LNCaP clone FGC (cell line): ENCODE measurements at regions not wholly inside any gene's neighbourhood (a gene's known extent, or its start where the extent isn't known, plus 50 kb on each side); places are given as distances from the start of the nearest gene placed in this dataset.
"Not testable (repeated sequence)": the region's sequence is repeated elsewhere in the genome, so short reads cannot be mapped to it uniquely, and the experiment has no call there.

Experiments used
- DNase-seq: peaks from one replicate; pipeline ENCODE4 v3.0.0-alpha.2; 2011; ENCODE audit warnings: low read depth
- H3K4me3 ChIP-seq: 2 replicates; pipeline ENCODE4 v1.5.1; 2011; ENCODE audit warnings: mild to moderate bottlenecking, low read depth, low read length, control low read depth
- CTCF ChIP-seq: IDR thresholded peaks from 2 replicates; pipeline ENCODE4 v1.5.1; 2012; ENCODE audit warnings: mild to moderate bottlenecking; ENCODE audit not compliant: control insufficient read depth, insufficient read depth; ENCODE audit errors: extremely low read depth

DNA sequence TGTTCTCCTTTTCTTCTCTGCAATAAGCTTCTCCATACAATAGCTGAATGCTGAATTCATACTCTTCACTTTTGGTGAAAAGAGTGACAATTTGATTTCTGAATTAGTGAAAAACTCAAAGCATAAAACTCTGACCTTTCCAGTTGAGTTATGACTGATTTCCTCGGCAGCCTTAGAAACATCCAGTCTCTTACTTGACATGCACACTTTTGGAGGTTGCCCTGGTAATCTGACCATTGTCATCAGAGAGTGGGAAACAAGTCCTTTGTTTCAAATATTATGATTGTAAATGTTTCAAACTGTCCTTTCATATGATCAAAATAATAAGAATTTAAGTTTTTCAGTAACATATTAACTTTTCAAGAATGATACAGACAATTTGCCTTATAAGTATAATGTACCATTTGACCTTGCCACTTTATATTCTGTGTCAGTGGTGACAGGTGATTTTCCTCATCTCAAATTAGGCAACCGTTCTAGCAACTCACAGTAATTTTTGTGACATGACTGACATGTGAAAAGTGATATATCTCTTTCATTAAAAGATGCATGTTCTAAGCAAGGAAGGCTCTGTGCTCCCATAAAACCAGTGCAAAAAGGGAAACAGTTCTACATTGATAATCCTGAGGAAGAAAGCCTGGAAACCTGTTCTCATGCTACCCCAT is 507.6 kb upstream of the ROBO2 start:
- no peak overlapping the region for H3K4me3 ChIP-seq
- TF ChIP-seq CTCF = no peak
- DNase-seq = no peak

DNA sequence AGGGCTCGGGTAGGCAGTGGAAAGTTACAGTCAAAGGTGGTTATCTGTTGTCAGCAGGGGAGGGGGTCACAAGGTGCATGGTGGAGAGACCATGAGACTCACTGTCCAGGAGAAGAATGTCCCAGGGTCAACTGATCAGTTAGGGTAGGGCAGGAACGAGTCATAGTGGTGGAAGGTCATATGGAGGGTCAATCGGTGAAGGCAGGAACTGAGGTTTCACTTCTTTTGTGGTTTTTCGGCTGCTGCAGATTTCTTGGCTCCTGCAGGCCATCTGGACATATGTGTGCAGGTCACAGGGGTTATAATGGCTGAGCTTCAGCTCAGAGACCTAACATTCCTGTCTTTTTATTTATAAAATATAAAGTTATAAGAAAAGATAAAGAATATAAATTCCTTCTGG is 506.2 kb upstream of the ROBO2 start:
- H3K4me3 ChIP-seq = not testable (repeated sequence)

GRCh38 chr3:76537857-76538256 is 502.0 kb upstream of the ROBO2 start:
- DNase-seq, H3K4me3 ChIP-seq: not testable (repeated sequence)

More for the DNA sequence above, 506.2 kb upstream of the ROBO2 start:
- DNase-seq = not testable (repeated sequence)

GRCh38 chr3:76547674-76548073 is 492.2 kb upstream of the ROBO2 start:
- DNase-seq = no peak
- H3K4me3 ChIP-seq = no peak overlapping the region

DNA sequence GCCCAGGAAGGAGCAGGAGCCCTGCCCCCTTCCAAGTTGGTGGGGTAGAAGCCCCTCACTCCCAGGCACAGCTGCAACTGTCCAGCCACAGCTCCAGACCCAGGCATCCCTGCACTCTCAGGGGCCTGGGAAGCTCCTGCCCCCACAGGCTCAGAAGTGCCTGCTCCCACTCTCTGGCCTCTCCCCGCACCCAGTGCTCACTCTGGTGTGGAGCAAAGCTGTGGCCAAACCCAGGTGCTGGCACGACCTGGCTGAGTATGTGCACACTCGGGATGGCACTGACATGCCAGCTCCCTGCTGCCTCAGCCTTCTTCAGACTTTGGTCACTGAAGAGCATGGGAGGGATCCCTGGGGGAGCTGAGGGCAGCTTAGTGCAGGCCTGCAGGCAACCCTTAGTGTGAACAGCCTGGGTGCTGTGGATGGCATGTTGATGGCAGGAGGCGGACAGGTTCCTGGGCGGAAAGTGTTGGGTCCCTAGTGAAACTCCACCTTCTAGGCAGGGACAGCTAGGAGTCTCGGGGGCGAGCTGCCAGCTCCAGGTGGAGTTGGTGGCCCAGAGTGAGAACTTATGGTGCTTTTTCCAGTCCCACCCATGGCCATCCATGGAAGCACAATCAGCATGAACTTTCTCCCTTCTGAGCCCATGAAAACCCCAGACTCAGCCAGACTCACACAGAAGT is 489.2 kb upstream of the ROBO2 start:
- H3K4me3 ChIP-seq = no peak overlapping the region
- TF ChIP-seq CTCF = no peak
- no peak for DNase-seq

More at GRCh38 chr3:76547674-76548073, 492.2 kb upstream of the ROBO2 start:
- no peak for TF ChIP-seq CTCF

DNA sequence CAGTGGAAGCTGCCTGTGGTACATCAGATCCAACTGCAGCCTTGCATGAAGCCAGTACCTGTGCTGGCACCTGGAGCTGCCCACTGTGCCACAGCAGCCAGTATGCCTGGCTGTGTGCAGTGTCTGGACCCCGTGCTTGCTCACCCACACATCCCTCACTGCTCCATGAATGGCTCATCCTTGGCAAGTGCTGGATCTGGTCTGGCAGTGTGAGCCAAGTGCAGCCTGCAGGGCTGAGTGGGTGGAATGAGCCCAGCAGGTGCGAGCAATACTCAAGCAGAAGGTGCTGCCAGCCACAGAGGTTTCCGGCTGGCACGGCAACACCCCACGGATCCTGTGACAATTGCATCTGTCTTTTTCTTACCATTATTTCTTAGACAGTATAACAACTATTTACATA is 488.2 kb upstream of the ROBO2 start:
- TF ChIP-seq CTCF = no peak
- no peak for DNase-seq
- no peak overlapping the region for H3K4me3 ChIP-seq

DNA sequence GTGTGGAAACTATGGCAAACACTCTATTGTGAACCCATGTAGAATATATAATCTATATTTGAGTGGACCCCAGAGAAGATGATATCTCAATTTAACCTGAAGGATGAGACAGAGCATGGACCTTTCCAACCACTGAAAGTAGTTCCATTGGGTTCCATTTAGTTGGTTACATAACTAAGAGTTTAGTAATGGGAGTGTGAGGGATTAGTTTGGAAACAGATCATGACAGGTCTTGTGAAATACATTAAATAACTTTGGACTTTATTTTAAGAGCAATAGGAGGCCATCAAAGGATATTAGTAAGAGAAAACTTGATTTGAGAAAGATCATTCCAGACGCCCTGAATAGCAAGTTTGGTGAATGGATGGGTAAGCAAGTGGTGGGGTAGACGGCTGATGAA is 487.2 kb upstream of the ROBO2 start:
- H3K4me3 ChIP-seq = no peak overlapping the region
- no peak for DNase-seq
- no peak for TF ChIP-seq CTCF

GRCh38 chr3:76554707-76555106 is 485.2 kb upstream of the ROBO2 start:
- no peak overlapping the region for H3K4me3 ChIP-seq
- no peak for TF ChIP-seq CTCF
- no peak for DNase-seq
